Stimulated activated CD8-positive, alpha-beta memory T cell treated with anti-CD3 and anti-CD28 coated beads, Interleukin-2, amount 100 ng/mL, for 48 hours (primary cell): ENCODE measurements at regions not wholly inside any gene's neighbourhood (a gene's known extent, or its start where the extent isn't known, plus 50 kb on each side); places are given as distances from the start of the nearest gene placed in this dataset.

Source experiments
- DNase-seq, 2 donors: peaks; one replicate each; pipeline ENCODE4 v3.0.0-alpha.2; 2020; ENCODE audit warnings: low read depth in 2 of 2

DNA sequence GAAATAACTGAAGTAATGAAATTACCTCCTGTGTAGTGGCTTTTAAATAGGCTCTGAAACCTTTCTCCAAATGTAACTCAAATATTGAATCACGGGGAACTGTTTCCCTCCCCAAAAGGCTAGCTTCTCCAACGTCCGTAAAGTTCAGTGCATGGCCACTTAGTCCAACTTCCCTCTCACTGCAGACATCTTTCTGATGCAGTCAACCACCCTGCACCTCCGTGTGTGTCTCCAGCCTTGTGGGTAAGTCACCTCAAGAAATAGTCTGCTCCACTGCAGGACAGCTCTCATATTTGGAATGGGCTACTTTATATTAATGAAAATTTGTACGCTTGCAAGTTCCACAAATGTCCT, 152.5 kb upstream of the CYRIA start:
- no peak for DNase-seq

DNA sequence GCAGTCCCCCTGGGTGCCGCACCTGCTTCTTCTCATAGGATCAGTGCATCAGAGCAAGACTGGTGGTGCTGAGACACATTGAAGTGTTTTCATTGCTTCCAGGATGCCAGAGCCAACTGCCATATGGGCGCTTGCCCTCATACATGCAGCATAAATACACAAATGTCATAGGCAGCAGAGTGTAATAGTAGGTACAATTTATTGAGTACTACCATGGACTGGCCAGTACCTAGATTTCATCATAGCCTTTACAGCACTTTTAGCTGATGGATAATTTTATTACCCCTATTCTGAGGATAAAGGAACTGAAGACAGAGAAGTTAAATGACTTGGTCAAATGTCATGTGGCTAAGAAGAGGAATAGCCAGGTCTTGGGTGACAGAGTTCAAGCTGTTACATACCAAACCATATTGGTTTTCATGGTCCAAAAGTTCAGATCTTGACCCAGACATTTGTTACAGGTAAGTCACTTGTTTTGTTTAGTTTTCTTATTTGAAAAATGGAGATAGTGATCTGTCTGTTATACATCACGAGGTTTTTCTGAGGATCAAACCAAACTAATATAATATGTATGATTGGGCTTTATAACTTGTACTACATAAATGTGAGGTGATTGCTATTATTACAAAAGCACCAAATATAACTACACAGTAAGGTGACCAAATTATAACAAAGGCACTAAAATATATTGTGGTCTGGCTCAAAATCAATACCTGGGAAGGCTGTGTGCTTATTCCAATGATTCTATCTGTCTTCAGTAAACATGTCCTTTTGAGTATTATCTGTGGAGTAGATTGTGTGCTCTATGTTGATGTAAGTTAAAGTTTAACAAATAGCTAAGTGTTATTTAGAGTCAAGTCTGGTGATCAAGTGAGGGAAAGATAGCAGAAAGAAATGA, 151.9 kb upstream of the CYRIA start:
- no peak for DNase-seq

DNA sequence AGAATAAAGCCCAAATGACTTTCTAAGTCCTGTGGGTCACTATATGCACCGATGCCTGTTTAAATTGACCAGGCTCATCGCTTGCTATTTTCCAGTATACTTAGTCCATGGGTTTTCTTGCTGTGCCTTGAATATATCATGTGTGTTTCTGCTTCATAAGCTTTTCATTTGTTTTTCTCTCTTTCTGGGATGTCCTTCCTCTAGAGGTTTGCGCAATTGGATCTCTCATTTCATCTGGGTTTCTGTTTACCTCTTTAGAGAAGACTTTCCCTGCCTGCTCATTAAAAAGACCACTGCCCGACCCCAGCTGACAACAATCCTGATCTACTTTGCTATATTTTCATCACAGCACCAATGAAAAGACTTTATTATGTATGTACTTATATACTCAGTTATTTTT, 150.9 kb upstream of the CYRIA start:
- no peak for DNase-seq

DNA sequence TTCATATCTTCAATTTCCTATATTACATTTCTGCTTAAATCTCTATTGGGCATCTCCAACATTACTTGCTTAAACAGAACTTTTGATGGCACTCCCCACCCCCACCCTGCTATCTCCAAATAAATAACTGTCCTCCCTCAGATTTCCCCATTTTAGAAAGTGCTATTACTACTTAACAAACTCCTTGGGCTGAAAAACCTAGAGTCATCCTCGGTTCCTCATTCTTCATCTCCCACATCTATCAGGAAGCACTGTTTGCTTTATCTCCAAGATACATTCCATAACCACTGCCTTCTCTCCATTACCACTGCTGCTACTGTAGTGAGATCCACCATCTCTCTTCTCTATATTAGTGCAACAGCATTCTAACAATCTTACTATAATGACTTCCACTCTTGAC, 150.4 kb upstream of the CYRIA start:
- no peak for DNase-seq

DNA sequence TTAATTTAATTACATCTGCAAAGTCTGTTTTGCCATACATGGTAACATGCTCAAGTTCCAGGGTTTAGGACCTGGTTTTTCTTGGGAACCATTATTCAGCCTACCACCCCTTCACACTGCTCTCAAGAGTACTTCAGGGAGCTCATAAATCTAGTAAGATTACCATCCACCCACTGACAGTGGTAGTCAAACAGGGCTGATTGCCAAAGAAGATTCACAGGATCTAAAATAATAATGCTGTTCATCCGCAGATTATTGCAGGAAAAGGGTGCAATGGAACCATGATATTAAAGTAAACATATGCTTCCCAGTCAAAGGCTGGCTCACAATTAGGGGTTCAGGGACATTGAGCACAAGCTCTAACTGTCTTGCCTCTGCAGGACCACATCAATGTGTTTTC, 148.0 kb upstream of the CYRIA start:
- DNase-seq = no peak

DNA sequence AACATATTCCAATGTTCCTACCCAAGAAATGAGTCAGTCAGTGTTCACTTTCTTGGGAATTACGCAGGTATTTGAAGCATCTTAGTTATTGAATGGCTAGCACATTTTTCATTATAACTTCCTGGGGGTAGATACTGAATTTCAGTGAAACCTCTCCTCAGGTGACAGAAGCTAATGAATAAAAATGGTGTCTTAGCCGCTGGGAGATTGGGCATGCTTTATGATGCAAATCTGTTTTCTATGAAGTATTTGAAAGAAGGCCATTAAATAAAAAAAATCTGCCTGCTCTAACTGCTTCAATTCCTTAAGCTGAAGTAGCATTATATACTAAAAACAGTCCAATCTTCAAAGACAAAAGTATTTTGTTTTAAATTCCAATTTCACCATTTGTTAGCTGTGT, 132.8 kb upstream of the CYRIA start:
- DNase-seq = no peak

DNA sequence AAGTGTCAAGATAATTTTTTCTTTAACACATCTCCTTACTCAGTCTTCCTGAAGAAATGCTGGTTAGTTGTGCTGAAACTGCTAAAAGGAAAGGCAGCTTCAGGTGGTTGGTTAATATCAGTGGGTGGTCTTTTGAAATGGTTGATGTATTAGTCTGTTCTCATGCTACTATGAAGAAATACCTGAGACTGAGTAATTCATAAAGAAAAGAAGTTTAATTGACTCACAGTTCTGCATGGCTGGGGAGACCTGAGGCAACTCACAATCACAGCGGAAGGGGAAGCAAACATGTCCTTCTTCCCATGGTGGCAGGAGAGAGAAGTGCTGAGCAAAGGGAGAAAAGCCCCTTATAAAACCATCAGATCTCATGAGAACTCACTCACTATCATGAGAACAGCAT, 125.9 kb upstream of the CYRIA start:
- DNase-seq = no peak

DNA sequence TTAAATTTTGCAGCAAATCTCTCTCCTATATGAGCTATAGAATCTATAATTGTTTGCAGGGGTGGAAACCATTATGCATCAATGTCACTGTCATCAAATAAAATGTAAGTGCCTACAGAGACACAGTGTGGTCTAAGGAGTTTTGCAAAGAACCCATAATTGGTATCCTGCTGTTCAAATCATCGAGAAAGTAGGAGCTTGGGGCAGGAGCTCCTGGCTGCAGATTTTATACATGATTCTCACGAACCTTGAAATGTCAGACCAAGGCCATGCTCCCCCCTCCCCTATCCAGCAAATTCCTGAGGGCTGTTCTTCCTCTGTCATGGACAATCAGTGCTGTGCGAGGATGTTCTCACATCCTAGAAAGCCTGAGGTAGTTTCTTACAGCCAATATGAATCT, 119.5 kb upstream of the CYRIA start:
- no peak for DNase-seq

DNA sequence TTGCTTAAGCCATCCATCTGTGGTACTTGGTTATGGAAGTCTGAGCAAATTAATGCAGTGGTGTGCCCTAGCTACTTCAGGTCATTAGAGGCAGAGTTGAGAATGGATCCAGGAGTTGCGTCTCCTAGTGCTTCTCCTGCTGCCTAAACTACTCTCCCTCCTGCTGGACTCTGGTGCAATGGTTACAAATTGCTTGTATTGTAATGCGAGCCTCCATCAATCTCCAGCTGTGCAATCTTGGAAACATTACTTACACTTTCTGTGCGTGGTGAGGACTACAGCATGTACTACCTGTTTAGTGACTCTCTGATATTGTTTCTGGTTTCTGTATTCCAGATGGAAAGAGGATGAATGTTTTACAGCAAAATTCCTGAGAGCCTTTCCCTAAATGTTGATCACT, 119.0 kb upstream of the CYRIA start:
- no peak for DNase-seq

DNA sequence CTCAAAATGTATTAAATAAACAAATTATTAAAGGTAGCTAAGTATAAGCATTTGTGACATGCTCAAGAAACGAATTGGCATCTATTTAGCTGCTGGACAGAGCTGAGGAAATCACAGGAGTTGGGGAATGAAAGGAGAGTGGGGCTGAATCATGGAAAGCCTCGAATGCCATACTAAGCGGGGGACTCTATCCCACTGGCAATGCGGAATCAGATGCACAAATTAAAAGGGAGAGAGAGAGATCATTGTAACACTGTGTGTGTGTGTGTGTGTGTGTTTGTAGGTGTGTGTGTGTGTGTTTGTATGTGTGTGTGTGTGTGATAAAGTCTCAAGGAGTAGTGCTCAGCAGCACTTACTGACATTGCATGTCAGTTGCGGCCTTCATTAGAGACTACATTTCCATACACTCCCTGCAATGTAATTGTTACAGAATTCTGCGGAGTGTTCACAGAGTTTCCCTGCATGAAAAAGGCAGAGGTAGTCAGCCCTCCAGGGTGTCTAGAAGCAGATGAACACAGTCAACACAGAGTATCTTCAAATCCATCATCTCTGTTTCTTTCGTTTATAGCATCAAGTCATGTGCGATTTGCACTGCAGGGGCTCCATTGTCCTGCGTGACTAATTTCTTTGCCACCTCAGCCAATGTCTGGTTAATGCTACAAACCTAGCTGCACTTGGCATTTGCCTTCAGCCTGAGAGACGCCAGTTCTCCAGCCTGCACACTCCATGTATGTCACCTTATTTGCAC, 111.7 kb upstream of the CYRIA start:
- DNase-seq = no peak

DNA sequence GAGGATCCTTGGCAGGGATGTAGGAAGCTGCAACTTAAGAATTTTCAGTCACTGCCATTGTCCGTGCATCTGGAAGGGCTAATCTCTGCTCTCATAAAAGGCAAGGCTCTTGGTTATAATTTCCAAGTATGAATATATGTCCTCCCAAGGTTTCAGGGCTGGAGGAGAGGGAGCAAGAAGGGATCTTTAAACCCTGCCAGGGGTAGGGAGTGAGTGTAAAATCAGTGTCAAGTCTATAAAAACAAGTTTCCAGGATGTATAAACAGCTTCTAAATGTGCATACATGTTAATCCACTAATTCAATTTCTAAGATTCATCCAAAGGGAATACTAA, 110.2 kb upstream of the CYRIA start:
- DNase-seq = no peak

DNA sequence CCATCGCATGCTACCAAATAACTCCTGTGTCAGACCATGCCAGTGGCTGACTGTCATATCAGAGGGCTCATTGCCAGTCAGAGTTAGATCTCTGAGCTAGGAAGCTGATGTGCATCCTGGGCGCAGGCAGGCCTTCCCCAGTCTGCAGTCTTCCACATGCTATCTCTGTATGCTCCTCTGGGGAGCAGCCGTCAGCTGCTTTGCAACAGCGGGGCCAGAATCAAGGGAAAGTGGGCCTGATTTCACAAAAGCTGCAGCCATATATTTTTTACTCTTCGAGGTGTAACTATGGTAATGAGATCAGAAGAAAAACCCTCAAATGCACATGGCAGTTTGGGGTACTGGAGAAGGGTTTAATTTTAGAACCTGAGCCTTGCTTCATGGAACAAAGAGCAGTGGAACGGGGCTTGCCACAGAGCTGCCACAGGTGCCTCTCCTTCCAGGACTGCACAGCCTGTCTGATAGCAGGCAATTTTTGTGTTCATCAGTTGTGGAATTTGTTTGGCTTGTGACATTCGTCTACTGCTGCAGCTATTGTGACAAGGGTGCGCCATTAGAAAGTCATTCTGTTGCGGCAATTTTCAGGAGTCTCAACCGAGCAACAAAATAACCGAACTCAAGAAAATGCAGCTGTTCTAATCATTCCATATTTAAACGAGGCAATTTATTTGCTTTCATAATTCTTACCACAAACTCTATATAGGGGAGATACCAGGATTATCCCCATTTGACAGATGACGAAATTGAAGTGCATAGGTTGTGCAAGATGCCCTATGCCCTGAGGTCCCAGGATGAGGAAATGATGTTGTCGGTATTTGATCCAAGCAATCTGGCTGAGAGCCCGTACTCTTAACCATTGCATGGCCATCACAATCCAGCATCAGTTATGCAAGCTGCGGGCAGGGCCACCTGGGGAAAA, 109.6 kb upstream of the CYRIA start:
- DNase-seq = no peak

DNA sequence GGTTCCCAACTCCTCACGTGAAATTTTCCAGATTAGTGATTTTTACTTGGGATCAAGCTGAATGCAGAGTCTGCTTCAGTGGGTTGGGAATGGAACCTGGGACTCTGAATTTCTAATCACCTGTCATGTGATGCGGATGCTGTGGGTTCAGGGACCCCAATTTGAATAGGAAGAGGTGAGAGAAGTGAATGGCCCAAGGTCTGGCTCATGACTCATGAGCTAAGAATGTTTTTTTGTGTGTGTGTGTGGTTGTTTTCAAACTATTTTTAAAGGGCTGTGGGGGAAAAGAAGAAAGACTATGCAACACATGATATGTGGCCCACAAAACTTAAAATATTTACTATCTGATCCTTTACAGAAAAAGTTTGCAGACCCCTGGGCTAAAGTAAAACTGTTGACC, 108.5 kb upstream of the CYRIA start:
- no peak for DNase-seq

DNA sequence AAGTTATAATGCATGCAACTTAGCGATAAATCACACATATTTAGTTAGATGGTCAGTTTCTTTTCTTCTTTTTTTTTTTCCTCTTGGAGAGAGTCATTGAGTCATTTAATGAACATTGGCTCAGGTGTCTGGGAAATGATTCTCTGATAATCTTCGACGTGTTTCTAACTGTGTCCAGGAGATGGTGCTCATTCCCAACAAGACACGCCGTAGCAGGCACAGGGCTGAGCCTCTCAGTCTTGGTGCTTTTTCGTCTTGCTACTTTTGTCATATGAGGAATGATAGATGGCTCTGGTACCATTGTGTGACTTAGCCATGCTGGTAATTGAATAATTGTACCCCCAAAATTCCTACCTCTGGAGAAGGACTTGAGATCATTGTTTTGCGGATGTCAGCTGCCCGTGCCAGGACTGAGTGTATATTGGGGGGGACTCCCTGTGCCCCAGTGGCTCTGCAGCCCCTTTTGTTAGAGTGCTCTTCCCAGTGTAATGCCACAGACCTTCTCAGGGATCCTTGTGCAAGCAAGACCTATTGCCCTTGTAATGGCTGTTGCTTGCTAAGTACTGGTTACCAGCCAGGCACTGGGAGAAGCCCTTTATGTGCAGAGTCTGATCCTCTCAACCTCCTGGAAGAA, 107.6 kb upstream of the CYRIA start:
- no peak for DNase-seq

DNA sequence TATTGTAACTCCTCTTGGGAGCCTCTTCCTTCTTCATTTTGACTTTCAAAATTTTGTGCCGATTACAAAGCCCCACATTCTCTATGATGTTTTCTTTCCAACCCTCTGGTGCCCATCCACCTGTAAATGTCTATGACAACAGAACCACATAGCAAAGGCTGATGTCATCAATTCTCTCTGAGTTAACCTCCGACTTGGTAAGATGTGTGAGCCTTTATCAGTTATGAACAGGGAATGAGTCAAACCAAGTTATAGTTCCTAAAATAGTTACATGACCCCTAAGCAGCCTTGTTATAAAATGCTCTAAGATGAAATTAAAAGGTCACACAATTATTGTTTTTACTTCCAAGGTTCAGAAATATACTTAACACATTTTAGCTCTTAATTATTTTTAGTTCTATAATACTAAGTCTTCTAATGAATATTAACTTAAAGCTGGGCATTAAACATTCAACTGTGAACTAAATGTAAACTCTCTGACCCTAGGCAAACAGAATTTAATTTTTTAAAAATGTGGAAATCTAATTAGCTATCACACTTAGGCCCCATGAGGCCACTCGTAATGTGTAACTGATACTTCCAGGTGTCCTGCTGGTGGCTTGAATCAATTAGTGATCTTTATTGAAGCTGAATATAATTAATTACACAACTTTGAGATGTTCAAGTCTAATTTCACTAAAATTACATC, 102.3 kb upstream of the CYRIA start:
- no peak for DNase-seq

DNA sequence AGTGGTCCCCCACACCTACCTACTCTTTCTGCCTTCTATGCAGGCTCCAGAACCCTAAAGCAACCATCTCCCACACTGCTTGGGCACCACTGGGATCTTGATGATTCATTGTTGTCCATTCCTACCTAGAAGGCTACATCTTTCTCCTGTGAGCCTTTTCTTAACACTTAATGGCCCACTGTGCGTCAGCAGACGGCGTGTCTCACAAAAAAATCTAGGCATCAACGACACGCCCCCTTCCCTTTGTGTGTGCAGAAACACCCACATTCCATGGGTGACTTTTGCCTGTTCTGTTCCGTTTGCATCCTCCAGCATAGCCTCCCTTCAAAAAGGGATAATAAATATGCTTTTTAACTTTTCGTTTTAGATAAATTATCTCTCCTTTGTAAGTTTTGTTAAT, 99.7 kb upstream of the CYRIA start:
- no peak for DNase-seq

DNA sequence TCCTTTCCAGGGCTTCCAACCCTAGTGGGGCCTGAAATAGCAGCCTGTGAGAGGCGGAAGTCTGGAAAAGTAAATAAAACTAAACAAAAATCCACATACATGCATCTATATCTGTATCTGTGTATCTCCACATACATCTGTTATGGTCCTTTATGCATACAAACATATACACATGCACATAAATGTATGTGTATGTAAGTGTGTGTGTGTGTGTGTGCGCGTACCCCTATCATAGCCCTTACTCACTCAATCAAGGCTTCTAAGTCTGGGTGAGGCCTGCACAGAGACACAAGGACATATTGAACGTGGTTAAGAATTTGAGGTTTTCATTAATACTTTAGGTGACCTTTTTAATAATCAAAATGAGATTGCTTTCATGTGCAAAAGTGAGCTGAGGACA, 98.9 kb upstream of the CYRIA start:
- no peak for DNase-seq

DNA sequence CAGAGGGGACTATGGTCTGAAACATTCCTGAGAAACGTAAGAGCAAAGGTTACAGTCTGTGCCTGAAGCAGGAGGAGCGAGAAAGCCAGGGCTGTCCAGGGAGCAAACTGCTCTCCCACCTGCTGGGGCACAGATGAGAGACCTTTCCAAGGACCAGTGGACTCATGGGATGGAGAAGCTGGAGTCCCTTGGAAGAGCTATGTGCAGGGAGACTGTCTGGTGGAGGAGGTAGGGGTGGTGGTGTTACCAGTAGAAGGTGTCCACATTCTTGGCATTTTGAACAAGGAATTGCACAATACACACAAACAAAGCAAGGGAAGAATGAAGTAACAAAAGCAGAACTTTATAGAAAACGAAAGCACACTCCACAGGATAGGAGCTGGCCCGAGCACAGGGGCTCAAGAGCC, 97.9 kb upstream of the CYRIA start:
- DNase-seq = no peak

DNA sequence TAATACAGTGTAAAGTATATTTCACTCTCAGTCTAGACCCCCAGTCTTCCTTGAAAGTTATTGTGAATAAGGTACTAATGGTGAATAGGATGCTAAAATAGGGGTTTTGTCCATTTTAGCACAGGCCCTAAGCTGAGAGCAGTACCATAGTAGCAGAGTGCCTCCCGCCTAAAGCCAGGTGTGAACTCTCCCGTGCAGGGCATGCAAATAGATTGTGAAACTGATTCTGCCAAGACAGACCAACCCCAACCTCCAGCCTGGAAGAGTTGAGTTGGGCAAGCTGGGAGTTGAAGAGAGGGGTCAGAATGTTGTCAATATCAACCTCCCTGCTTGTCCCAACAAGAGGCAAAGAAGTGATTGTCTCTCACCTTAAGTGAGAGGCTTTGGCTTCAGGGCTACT, 97.4 kb upstream of the CYRIA start:
- DNase-seq = no peak

DNA sequence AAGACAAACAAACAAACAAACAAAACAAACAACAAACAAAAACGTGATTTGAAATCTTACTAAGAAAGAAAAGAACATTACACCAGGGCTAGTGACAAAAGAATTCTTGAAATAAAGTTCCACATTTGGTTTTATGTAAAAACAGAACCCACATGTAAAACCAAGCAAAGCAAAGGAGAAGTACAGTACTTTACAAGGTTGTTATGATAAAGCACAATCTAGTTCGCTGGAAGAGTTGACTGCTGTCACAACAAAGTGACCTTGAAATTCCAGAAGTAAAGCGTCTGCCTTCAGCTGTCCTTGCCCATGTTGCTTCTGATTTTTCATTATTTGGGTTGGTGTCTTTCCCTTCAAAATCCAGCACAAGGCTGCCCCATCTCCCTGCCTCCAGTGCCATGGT, 94.8 kb upstream of the CYRIA start:
- no peak for DNase-seq
